Stimulated activated naive CD8-positive, alpha-beta T cell treated with anti-CD3 and anti-CD28 coated beads, Interleukin-15, amount 100 ng/mL, for 72 hours (primary cell): ENCODE measurements at regions not wholly inside any gene's neighbourhood (a gene's known extent, or its start where the extent isn't known, plus 50 kb on each side); places are given as distances from the start of the nearest gene placed in this dataset.

Experiments
- ATAC-seq: fragments of 150-1000 bp; cut with Tn5 transposase; 2 replicates; pipeline ENCODE4 v1.10.0; 2021; ENCODE audit warnings: mild to moderate bottlenecking, moderate library complexity
- DNase-seq, 2 donors: peaks; one replicate each; pipeline ENCODE4 v3.0.0; 2021 to 2022
- H3K27ac Mint-ChIP-seq, 2 donors: one replicate each; pipeline ENCODE4 v1.8.0; 2022; ENCODE audit warnings: mild to moderate bottlenecking in 2 of 2, mixed read lengths in 2 of 2, moderate library complexity in 2 of 2
- H3K27me3 Mint-ChIP-seq: one replicate; pipeline ENCODE4 v1.8.0; 2022; ENCODE audit warnings: mixed read lengths
- H3K4me1 Mint-ChIP-seq: one replicate; pipeline ENCODE4 v1.8.0; 2022; ENCODE audit warnings: mild to moderate bottlenecking, mixed read lengths
- H3K4me3 Mint-ChIP-seq, 2 donors: one replicate each; pipeline ENCODE4 v1.8.0; 2022; ENCODE audit warnings: mild to moderate bottlenecking in 2 of 2, mixed read lengths in 2 of 2, moderate library complexity in 1 of 2
- H3K9me3 Mint-ChIP-seq, 2 donors: one replicate each; pipeline ENCODE4 v1.8.0; 2022; ENCODE audit warnings: mixed read lengths in 2 of 2

- Mint-ChIP-seq H3K9me3 (no peaks in the 10 kb centered on the region), H3K4me1 (no peaks in the 10 kb centered on the region), H3K27me3 (peaks cover 16% of the 10 kb centered on the region), H3K4me3 (no peak overlapping the region), H3K27ac (no peak overlapping the region)
- ATAC-seq (no peak), DNase-seq (no peak)
Observed at GRCh38 chr5:175012267-175012666, 287.9 kb downstream of the MSX2 start.

GRCh38 chr5:175003531-175003930 is 279.1 kb downstream of the MSX2 start:
- H3K4me3 Mint-ChIP-seq: no peak overlapping the region
- ATAC-seq: no peak
- H3K27me3 Mint-ChIP-seq: peaks cover 24% of the 10 kb centered on the region
- no peak overlapping the region for H3K27ac Mint-ChIP-seq
- no peaks in the 10 kb centered on the region for H3K4me1 Mint-ChIP-seq
- peaks cover 4 to 15% of the 10 kb centered on the region in 2 donors for H3K9me3 Mint-ChIP-seq
- DNase-seq: no peak

DNA sequence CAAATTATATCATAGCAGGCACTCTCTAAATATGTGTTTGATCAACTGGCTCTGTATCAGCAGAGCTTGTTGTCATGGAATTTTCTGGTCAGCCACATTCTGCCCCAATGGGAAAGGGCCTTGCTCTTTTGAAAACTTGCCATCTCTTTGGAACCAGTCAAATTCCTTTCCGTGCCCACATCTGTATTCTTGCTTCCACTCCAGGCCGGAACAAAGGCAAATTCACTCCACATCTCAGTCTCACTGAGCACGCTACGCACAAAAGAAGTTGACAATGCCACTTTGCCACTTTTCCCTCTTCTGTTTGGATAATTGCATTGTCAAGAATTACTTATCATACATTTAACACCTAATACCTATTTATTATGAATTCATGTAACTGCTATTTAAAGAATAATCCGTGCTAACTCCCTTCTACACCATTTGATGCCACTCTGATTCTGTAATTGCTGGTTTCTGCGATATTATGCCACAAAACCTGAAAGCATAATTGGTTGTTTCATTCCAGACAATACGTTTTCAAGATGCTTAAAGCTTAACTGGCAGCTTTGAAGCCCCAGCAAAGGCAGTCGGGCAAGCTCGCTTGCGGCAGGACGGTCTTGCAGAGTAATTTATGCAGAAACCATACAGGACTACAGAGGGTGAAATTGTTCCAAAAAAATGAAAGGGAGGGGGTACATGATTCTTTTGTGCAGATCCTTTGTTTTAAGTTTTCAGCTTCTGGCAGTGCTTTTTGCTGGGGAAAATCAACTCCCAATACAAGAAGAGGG is 277.7 kb downstream of the MSX2 start:
- no peak for DNase-seq
- no peak for ATAC-seq
- H3K27me3 Mint-ChIP-seq: peaks cover 24% of the 10 kb centered on the region
- H3K9me3 Mint-ChIP-seq: peaks cover 15 to 26% of the 10 kb centered on the region in 2 donors
- H3K27ac Mint-ChIP-seq: no peak overlapping the region
- H3K4me3 Mint-ChIP-seq: no peak overlapping the region
- peaks cover 10% of the 10 kb centered on the region for H3K4me1 Mint-ChIP-seq

DNA sequence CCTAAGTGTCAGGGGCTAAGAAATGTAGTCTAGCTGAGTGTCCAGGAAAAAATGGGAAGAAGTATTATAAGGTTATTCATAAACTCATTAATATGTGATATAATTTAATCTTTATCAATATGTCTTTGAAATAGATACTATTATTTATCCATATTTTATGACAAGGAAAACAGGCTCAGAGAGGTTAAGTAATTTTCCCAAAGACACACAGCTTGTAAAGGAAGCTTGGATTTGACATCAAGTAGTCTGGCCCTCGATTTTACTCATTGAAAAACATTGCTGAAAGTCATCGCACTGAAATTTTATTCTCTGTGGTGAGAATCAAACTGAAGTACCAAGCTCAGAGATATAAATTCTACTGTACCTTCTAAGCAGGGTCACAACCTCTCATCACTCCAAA is 276.9 kb downstream of the MSX2 start:
- Mint-ChIP-seq H3K4me1 (peaks cover 10% of the 10 kb centered on the region), H3K27me3 (peaks cover 24% of the 10 kb centered on the region)
- no peak for ATAC-seq

GRCh38 chr5:174999581-174999980 is 275.2 kb downstream of the MSX2 start:
- Mint-ChIP-seq H3K4me3 (no peak overlapping the region), H3K4me1 (peaks cover 10% of the 10 kb centered on the region), H3K27me3 (peaks cover 13% of the 10 kb centered on the region), H3K27ac (no peak overlapping the region), H3K9me3 (peaks cover 15 to 26% of the 10 kb centered on the region in 2 donors)
- ATAC-seq (no peak), DNase-seq (no peak)

More for the DNA sequence above, 276.9 kb downstream of the MSX2 start:
- Mint-ChIP-seq H3K27ac (no peak overlapping the region), H3K9me3 (peaks cover 15 to 26% of the 10 kb centered on the region in 2 donors), H3K4me3 (no peak overlapping the region)
- DNase-seq: no peak

DNA sequence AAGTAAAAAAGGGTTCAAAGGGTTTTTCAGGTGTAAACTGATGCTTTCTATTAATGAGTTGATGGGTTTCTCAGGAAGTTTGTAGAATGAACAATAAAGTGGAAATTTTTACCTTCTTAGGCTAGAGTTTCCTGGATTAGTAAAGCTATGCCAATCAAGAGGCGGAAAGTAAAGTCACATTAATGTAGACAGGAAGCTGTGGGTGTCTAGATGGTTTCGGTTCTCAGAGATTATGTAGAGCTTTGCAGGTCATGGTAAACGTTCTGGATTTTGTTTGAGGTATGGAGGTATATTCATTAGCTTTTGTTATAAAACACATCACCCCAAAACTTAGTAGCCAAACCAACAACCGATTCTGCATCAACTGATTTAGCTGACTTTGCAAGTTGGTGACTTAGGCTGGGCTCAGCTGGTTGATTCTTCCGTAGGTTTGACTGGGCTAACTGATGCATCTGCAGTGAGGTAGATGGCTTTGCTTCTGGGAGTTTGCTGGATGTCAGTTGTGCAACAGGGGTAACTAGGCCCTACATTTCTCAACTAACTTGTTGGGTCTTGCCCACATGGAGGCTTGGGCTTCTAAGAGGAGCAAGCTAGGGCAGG is 273.8 kb downstream of the MSX2 start:
- ATAC-seq: no peak
- H3K27ac Mint-ChIP-seq: no peak overlapping the region

DNA sequence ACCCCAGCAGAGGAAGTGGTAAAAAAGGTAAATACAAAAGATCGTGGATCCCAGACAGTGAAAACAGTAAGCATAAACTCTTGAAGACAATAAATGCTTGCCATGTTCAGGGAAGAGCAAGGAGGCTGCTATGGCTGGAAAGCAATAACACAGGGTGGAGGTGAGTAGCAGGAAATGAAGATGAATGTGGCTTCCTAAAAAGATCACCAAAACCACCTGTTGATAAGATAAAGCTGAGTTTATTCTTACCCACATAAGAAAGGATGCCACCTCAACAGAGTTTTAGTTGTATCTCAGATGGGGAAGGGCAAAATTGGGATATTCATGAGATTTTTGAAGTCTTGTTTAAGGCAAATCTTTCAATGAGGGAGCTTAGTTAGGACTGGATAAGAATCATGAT is 273.3 kb downstream of the MSX2 start:
- Mint-ChIP-seq H3K27ac (no peak overlapping the region), H3K4me3 (no peak overlapping the region), H3K27me3 (peaks cover 6% of the 10 kb centered on the region), H3K9me3 (peaks cover 15 to 26% of the 10 kb centered on the region in 2 donors), H3K4me1 (peaks cover 10% of the 10 kb centered on the region)
- ATAC-seq: no peak
- DNase-seq: no peak

More for the DNA sequence above, 273.8 kb downstream of the MSX2 start:
- DNase-seq: no peak
- Mint-ChIP-seq H3K9me3 (peaks cover 15 to 26% of the 10 kb centered on the region in 2 donors), H3K4me1 (peaks cover 10% of the 10 kb centered on the region), H3K4me3 (no peak overlapping the region), H3K27me3 (peaks cover 7% of the 10 kb centered on the region)

- Mint-ChIP-seq H3K27me3 (peaks cover under 1% of the 10 kb centered on the region), H3K9me3 (peaks cover 15 to 26% of the 10 kb centered on the region in 2 donors), H3K4me3 (no peak overlapping the region), H3K27ac (no peak overlapping the region), H3K4me1 (peaks cover 10% of the 10 kb centered on the region)
- DNase-seq (no peak), ATAC-seq (no peak)
Observed at GRCh38 chr5:174996941-174997340, 272.6 kb downstream of the MSX2 start.

GRCh38 chr5:174995827-174996226 is 271.4 kb downstream of the MSX2 start:
- H3K4me1 Mint-ChIP-seq: peaks cover 10% of the 10 kb centered on the region
- no peak for DNase-seq
- no peak for ATAC-seq
- H3K9me3 Mint-ChIP-seq: peaks cover 15 to 24% of the 10 kb centered on the region in 2 donors
- no peaks in the 10 kb centered on the region for H3K27me3 Mint-ChIP-seq
- no peak overlapping the region for H3K4me3 Mint-ChIP-seq
- no peak overlapping the region for H3K27ac Mint-ChIP-seq

GRCh38 chr5:174991847-174992246 is 267.5 kb downstream of the MSX2 start:
- DNase-seq (no peak), ATAC-seq (no peak)
- no peak overlapping the region for H3K27ac Mint-ChIP-seq
- H3K4me3 Mint-ChIP-seq: no peak overlapping the region
- H3K4me1 Mint-ChIP-seq: no peaks in the 10 kb centered on the region
- H3K27me3 Mint-ChIP-seq: no peaks in the 10 kb centered on the region
- H3K9me3 Mint-ChIP-seq: no peaks in the 10 kb centered on the region

GRCh38 chr5:174990909-174991308 is 266.5 kb downstream of the MSX2 start:
- Mint-ChIP-seq H3K9me3 (no peaks in the 10 kb centered on the region), H3K27me3 (no peaks in the 10 kb centered on the region), H3K27ac (no peak overlapping the region), H3K4me3 (no peak overlapping the region), H3K4me1 (no peaks in the 10 kb centered on the region)
- ATAC-seq (no peak), DNase-seq (no peak)

- Mint-ChIP-seq H3K9me3 (no peaks in the 10 kb centered on the region), H3K4me1 (no peaks in the 10 kb centered on the region), H3K4me3 (no peak overlapping the region), H3K27me3 (no peaks in the 10 kb centered on the region), H3K27ac (no peak overlapping the region)
- ATAC-seq: no peak
- DNase-seq: no peak
Observed at GRCh38 chr5:174987443-174988012, 263.1 kb downstream of the MSX2 start.

DNA sequence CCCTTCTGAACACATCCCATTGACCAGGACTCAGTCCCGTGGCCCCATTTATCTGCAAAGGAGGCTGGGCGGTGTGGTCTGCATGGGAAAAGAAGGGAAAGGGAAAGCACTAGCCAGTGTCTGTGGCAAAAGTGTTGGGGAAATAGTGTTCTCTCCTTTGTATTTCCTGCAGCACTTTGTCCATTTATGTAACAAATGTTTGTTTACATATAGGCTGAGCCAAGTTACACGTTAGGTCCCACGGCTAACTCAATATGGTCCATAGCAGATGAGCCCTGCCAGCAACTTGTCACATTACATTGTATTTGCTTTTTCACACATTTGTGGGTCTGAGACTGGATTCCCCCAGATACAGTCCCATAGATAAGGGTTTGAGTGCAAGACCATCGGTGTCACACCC is 260.5 kb downstream of the MSX2 start:
- H3K27ac Mint-ChIP-seq: no peak overlapping the region
- H3K4me1 Mint-ChIP-seq: no peaks in the 10 kb centered on the region
- no peak overlapping the region for H3K4me3 Mint-ChIP-seq
- no peak for DNase-seq
- peaks cover 9% of the 10 kb centered on the region for H3K27me3 Mint-ChIP-seq
- H3K9me3 Mint-ChIP-seq: no peaks in the 10 kb centered on the region
- no peak for ATAC-seq

DNA sequence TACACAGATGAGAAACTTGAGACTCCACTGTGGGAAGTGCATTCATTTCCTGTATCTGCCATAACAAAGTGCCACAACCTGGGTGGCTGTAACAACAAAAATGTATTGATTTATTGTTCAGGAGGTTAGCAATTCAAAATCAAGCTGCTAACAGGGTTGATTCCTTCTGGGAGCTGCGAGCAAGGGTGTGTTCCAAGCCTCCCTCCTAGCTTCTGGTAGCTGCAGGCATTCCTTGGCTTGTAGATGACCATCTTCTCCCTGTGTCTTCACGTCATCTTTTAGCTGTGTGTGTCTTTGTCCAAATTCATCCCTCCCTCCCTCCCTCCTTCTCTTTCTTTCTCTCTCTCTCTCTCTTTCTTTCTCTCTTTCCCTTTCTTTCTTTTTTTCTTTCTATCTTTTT is 258.1 kb downstream of the MSX2 start:
- Mint-ChIP-seq H3K9me3 (no peaks in the 10 kb centered on the region), H3K4me1 (no peaks in the 10 kb centered on the region), H3K4me3 (no peak overlapping the region), H3K27ac (no peak overlapping the region), H3K27me3 (peaks cover 9% of the 10 kb centered on the region)
- ATAC-seq (no peak), DNase-seq (no peak)

GRCh38 chr5:174981416-174981815 is 257.0 kb downstream of the MSX2 start:
- Mint-ChIP-seq H3K27ac (peak overlapping the region in 1 of 2 donors; percentile 3), H3K4me3 (no peak overlapping the region), H3K4me1 (no peaks in the 10 kb centered on the region), H3K27me3 (peaks cover 9% of the 10 kb centered on the region), H3K9me3 (no peaks in the 10 kb centered on the region)
- ATAC-seq (no peak), DNase-seq (no peak)

DNA sequence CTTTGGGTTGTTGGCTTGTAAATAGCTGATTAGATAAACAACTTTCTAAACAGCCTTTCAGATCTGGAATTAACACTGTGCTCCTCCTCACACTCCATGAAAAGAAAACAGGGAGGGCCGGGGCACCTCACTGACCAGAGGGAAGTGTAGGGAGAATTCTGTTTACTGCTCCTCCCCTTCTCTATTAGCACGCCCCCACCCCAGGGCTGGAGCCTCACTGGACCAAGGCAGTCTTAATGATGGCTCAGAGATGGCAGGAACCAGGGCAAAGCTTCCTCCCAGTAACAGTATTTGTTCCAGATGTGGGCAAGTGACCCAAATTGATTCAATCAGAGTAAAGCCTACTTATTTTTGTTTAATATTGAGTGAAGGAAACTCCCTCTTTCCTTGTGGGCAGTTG is 256.6 kb downstream of the MSX2 start:
- Mint-ChIP-seq H3K4me3 (no peak overlapping the region), H3K4me1 (no peaks in the 10 kb centered on the region), H3K27me3 (peaks cover 9% of the 10 kb centered on the region), H3K9me3 (no peaks in the 10 kb centered on the region), H3K27ac (no peak overlapping the region)
- DNase-seq: no peak
- no peak for ATAC-seq
